ENCODE measurements at regions not wholly inside any gene's neighbourhood (a gene's known extent, or its start where the extent isn't known, plus 50 kb on each side); places are given as distances from the start of the nearest gene placed in this dataset.

- no peak for TF ChIP-seq EP300 (IDR thresholded peaks at IDR 0.05)
- no peak for TF ChIP-seq POLR2AphosphoS5 (IDR thresholded peaks at IDR 0.05)
- TF ChIP-seq CTCF (IDR thresholded peaks at IDR 0.05) = no peak
Observed at GRCh38 chr18:38022234-38022633, 456.6 kb upstream of the CELF4 start.

Data from sigmoid colon (tissue), 4 donors.